ENCODE measurements at regions not wholly inside any gene's neighbourhood (a gene's known extent, or its start where the extent isn't known, plus 50 kb on each side); places are given as distances from the start of the nearest gene placed in this dataset.

GRCh38 chr13:109323338-109323737 is 463.0 kb downstream of the IRS2 start:
- ATAC-seq, result no peak
- no peak overlapping the region for H3K4me3 ChIP-seq
- CTCF ChIA-PET, result no interaction called here
- H3K36me3 ChIP-seq (ENCODE audit: control insufficient read depth in 2 of 2, insufficient read depth in 2 of 2, low read length in 1 of 2), result no peaks in the 10 kb centered on the region
- TF ChIP-seq RAD21 (IDR thresholded peaks at IDR 0.05; ENCODE audit: insufficient read depth, low read depth, low read length) (no peak), KAT2A (conservative IDR thresholded peaks at IDR 0.05; ENCODE audit: control insufficient read depth, low read depth, low read length) (no peak), NFXL1 (IDR thresholded peaks at IDR 0.05; ENCODE audit: borderline replicate concordance) (no peak), ZSCAN29 (IDR thresholded peaks at IDR 0.05) (no peak), HDAC2 (IDR thresholded peaks at IDR 0.05) (no peak), CTCF (IDR thresholded peaks at IDR 0.05 in 2 of 3, conservative IDR thresholded peaks at IDR 0.05 in 1 of 3; ENCODE audit: control insufficient read depth in 2 of 3, extremely low read depth in 1 of 3, insufficient read depth in 1 of 3, low read depth in 3 of 3, low read length in 3 of 3) (no peak), ETV6 (conservative IDR thresholded peaks at IDR 0.05 in 1 of 2, IDR thresholded peaks at IDR 0.05 in 1 of 2; ENCODE audit: borderline replicate concordance in 1 of 2, low read depth in 1 of 2) (no peak), NR2C2 (IDR thresholded peaks at IDR 0.05; ENCODE audit: borderline replicate concordance, control insufficient read depth, insufficient read length, low read depth) (no peak), SMAD5 (IDR thresholded peaks at IDR 0.05; ENCODE audit: low read depth) (no peak), IKZF1 (conservative IDR thresholded peaks at IDR 0.05) (no peak), RBBP5 (conservative IDR thresholded peaks at IDR 0.05) (no peak), CREB1 (IDR thresholded peaks at IDR 0.05; ENCODE audit: low read depth) (no peak), TCF3 (IDR thresholded peaks at IDR 0.05; ENCODE audit: borderline replicate concordance, insufficient read depth, low read depth, low read length) (no peak), SMC3 (IDR thresholded peaks at IDR 0.05; ENCODE audit: borderline replicate concordance, low read length) (no peak), JUNB (IDR thresholded peaks at IDR 0.05) (no peak), PBX3 (IDR thresholded peaks at IDR 0.05; ENCODE audit: insufficient replicate concordance, low read depth, low read length) (no peak), CBX5 (IDR thresholded peaks at IDR 0.05; ENCODE audit: low read depth) (no peak)
- TF ChIP-seq, protein P1, sequence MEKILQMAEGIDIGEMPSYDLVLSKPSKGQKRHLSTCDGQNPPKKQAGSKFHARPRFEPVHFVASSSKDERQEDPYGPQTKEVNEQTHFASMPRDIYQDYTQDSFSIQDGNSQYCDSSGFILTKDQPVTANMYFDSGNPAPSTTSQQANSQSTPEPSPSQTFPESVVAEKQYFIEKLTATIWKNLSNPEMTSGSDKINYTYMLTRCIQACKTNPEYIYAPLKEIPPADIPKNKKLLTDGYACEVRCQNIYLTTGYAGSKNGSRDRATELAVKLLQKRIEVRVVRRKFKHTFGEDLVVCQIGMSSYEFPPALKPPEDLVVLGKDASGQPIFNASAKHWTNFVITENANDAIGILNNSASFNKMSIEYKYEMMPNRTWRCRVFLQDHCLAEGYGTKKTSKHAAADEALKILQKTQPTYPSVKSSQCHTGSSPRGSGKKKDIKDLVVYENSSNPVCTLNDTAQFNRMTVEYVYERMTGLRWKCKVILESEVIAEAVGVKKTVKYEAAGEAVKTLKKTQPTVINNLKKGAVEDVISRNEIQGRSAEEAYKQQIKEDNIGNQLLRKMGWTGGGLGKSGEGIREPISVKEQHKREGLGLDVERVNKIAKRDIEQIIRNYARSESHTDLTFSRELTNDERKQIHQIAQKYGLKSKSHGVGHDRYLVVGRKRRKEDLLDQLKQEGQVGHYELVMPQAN (conservative IDR thresholded peaks at IDR 0.05), result no peak
- no peaks in the 10 kb centered on the region for H4K20me1 ChIP-seq (ENCODE audit: control insufficient read depth, insufficient read depth)
- H3K4me2 ChIP-seq (ENCODE audit: control insufficient read depth, insufficient read depth), result no peak overlapping the region
- H3K4me1 ChIP-seq (ENCODE audit: control insufficient read depth, insufficient read depth, low read length), result no peaks in the 10 kb centered on the region
- no peaks in the 10 kb centered on the region for H3K27me3 ChIP-seq (replicated peaks in 1 of 2; ENCODE audit: control insufficient read depth in 2 of 2, insufficient read depth in 2 of 2, low read length in 1 of 2)
- intact Hi-C loops (cut with micrococcal nuclease; ENCODE audit: unreplicated experiment), result no loop called here
- POLR2A ChIA-PET, result no interaction called here
- H3K9me3 ChIP-seq (replicated peaks; ENCODE audit: control insufficient read depth, insufficient read depth, low read length), result no peaks in the 10 kb centered on the region; the same call in 2 of the 3 replicates
- H3K79me2 ChIP-seq (ENCODE audit: control insufficient read depth, insufficient read depth, low read length), result no peaks in the 10 kb centered on the region
- BruUV-seq (replicated peaks), result no TSS peak
- SMC1A ChIA-PET (ENCODE audit: uncharacterized antibody, unreplicated experiment), result no interaction called here
- H2AFZ ChIP-seq (ENCODE audit: control insufficient read depth, low read depth, low read length), result no peak overlapping the region
- in situ Hi-C loops (cut with MboI), result no loop called here
- FAIRE-seq, result no peak
- 30% methylated on average over 4 of the region's 4 CpGs for WGBS (ENCODE audit: insufficient coverage, insufficient replicate concordance, low lambda C conversion rate, missing lambda C conversion rate)
- H3K27ac ChIP-seq (ENCODE audit: control insufficient read depth, insufficient read depth), result no peak overlapping the region
- RAD21 ChIA-PET (ENCODE audit: unreplicated experiment), result no interaction called here
- H3K9ac ChIP-seq (ENCODE audit: control insufficient read depth, insufficient read depth, low read length), result no peak overlapping the region
- no peak for DNase-seq (ENCODE audit: low read depth, low spot score)

Measured in GM12878 (cell line).